ENCODE measurements at regions not wholly inside any gene's neighbourhood (a gene's known extent, or its start where the extent isn't known, plus 50 kb on each side); places are given as distances from the start of the nearest gene placed in this dataset.

DNA sequence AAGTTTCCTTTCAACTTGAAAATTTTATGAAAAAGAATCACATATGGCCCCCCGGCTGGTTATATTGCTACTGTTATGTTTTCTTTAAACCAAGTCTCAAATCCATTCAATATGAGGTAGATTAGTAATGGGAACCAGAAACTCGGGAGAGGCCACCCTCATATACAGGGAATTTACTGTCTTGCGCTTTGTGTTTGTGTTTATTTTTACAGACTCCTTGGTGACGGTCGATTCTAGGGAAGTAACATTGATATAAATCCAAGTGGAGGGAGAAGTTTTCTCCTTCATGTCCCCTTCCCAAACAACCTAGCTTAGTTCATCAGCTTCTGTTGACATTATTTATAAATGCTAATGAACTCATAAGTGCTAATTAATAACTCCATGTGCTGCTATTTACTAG is 163.5 kb upstream of the LMO4 start:
- no peak for DNase-seq (ENCODE audit: low spot score)

DNA sequence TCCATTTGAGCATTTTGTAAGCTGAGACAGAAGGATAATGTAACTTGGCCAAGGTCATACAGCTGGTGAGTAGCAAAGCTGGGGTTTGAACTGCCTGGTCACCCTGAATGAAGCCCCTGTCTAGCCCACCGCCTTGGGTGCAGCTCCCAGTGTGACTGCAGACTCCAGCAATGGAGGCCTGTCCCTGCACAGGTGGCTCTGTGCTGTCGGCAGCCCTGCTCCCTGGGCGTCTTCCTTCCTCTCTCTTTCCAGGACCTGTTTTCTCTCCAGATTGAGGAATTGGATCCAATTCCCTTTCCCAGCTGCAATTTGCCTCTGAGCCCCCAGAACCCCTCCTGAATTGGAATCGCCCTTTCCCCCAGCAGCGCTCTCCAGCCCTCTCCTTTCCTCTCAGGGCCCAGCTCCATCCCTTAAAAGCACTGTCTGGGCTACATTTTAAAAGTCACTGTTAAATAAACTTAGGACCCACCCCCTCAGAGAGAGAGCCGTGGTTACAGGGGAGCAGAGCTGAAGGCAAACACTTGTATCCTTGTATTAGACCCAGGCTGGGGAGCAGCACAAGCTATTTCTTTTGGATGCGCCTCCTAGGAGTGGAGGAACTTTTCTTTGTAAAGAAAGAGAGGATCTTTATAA is 161.4 kb upstream of the LMO4 start:
- DNase-seq (ENCODE audit: low spot score), result no peak

DNA sequence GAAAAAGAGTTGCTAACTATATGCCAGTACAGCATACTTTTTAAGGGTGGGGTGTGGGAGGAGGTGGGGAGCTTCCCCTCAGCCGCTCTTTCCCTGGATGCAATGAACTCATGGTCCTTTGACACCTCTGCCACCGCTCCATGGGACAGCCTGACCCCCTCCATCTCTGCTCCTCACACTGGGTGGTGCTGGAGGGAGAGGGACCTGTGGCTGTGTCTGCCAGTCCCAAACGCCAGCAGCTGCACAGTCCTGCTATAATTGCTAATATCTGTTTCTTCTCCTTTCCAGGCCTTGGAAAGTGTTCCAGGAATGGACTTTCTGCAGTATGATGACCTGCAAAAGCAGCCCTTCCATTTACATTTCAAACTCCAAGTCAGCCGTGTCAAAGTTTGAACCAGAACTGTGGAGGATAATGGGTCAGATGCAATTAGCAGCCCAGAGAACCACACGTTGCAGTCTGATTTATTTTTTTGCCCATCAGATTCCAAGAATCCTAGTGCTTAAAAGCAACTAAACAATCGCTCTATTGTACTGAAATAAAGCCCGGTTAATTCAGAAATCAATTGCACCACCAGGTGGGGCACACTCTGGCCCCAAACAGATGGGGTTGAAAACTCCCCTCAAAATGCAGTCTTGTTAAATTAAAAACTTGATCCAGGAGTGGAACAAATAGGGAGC is 160.7 kb upstream of the LMO4 start:
- no peak for DNase-seq (ENCODE audit: low spot score)

DNA sequence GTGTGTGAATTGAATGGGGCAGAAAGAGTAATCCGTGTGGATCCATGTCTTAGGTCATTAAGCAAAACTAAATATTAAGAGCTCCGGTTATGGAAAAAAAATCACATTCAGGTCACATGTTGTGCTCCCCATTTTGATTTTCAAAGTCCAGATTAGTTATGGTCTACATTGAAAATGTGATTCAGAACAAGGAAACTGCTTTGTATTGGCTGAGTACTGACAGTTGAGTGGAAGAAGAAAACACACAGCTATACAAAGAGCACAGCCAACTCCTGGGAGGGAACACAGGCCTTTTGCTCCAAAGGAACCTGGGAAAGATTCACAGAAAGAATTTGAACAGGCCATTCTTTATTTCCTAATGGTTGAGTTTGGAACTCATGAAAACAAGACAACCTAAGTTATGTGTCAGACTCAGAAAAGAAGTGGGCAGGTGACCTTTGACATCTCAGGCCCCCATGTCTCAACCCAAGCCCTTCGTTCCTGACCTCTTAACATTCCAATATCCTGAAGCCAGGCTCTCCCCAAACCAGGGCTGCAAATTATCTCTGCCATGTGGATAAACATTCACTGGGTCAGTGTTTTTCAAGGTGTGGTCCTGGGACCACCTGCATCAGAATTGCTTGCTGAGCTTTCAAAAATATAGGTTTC is 159.3 kb upstream of the LMO4 start:
- DNase-seq (ENCODE audit: low spot score), result no peak

DNA sequence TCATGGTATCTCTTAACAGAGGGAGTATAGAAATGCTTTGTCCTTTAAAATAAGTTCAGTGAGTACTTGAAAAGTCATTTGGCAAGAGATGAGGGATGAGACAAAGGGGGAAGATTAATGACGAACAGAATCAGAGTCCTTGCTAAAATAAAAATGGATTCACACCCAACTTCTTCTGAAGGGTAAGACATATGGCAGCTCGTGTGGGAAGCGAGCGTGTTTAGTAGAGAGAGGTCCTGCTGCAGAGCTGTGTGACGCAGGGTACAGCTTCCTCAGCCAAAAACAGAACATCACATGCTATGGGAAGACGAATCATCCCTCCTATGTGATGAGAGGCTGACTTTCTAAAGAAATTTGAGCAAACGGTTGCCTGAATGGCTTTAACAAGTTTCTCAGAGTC is 158.5 kb upstream of the LMO4 start:
- DNase-seq (ENCODE audit: low spot score), result no peak

DNA sequence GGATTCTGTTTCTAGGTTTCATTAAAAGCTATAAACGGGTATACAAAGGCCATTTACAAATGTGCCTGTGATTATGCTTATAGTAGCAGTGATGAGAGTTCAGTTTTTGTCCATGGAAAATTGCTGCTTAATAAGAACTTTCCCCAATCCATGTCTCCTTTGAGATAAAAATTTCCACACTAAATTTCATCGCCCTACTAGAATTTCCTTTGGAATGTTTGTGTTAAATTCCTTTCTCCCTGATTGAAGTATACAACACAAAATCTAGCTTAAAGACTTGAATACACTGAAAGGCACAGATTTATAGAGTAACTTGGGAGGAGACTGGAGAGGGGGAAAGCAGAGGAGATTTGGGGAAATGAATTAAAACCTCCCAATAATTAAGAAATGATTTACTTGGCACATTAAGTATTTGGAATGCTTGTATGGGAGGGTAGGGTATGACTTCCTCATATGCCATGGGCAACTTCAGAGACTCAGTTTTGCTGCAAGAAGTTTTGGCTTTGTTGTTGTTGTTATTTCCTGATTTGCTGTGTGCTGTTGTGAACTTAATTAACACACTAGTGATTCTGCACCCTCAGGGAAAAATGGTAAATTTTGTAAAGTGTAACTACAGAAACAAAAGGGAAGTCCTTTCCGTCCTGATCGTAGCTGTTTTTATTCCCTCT is 157.6 kb upstream of the LMO4 start:
- peak; percentile 25 for DNase-seq (ENCODE audit: low spot score)

DNA sequence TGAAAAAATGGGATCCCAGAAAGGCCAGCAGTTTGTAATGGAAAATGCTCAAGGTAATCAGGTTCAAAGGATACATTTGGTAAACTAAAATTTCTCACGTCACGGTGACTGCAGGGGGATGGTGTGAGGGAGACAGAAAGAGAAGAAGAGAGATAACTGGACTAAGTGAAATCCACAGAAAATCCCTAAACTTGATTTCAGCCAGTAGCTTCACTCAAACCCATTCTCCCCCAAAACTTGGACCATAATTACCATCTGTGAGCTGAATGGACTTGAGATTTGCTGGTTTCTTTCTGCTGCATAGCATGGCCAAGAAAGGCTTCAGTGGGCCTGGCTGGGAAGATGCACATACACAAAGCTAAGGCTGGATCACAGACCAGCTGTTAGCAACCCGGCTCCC is 155.4 kb upstream of the LMO4 start:
- no peak for DNase-seq (ENCODE audit: low spot score)

DNA sequence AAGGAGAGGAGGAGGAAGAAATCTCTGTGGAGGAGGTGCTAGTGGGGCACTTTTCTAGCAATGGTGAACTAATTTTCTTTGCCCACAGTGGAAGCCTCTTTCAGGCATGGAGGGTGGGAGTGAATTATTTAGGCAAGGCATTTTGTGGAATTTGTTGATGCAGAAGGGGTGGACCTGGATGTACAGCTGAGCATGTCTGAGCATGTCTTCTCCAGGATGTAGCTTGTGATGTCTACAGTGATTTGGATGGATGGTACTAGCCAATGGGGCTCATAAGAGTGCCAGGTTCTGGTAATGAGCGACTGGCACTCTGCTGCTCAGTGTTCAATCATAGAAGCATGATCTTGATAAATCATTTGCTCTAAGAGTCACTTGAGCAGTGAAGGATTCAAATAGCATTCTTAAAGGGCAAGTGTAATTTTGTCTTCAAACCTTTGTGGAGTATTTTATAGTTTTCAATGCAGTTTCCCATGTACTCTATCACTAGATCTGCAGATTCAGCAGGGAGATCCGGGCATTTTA is 153.9 kb upstream of the LMO4 start:
- no peak for DNase-seq (ENCODE audit: low spot score)

DNA sequence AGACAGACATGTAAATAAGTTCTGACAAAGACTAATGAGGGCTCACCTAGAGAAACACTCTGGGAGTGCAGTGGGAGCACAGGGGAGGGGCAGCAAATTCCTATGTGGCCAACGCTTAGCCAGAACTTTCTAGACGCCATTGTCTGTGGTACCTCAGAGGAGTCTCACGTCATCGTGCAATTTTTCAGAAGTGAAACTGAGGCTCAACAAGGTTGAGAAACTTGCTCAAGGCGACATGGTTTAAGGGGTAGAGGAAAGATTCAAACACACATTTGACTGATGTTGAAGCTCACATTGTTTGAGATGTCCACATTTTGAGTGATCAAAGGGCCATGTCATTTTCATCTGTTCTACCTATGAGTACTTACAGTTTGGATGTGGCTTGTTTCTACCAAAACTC is 152.6 kb upstream of the LMO4 start:
- no peak for DNase-seq (ENCODE audit: low spot score)

DNA sequence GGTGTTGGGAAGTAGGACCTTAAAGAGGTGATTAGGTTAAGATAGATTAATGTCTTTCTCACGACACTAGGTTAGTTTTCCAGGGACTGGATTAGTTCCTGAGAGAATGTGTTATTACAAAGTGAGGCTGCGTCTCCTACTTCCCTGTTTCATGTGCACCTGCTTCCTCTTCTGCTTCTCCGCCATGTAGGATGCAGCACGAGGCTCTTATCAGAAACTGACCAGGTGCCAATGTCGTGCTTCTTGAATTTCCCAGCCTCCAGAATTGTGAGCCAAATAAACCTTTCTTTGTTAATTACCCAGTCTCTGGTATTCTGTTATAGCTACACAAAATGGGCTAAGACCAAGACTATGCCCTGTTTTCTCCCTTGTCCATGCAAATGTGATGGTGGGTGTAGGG is 152.2 kb upstream of the LMO4 start:
- no peak for DNase-seq (ENCODE audit: low spot score)

DNA sequence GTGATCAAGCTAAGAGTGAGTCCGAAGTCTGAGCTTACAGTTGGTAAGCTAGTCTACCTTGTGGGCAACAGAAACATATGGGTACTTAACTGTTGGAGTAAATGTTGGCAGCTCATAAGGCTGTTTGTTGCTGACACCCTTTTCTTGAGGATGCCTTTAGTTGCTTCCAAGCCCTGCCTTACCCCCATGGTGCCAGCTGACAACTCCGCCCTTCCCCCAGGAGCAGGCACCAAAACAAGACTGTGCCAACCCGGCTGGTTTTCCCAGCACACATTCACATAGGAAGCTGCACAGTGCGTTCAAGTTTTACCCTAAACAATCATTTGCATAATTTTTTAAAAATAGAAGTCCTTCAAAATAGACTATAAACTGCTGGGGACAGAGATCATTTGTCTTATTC is 150.2 kb upstream of the LMO4 start:
- no peak for DNase-seq (ENCODE audit: low spot score)

DNA sequence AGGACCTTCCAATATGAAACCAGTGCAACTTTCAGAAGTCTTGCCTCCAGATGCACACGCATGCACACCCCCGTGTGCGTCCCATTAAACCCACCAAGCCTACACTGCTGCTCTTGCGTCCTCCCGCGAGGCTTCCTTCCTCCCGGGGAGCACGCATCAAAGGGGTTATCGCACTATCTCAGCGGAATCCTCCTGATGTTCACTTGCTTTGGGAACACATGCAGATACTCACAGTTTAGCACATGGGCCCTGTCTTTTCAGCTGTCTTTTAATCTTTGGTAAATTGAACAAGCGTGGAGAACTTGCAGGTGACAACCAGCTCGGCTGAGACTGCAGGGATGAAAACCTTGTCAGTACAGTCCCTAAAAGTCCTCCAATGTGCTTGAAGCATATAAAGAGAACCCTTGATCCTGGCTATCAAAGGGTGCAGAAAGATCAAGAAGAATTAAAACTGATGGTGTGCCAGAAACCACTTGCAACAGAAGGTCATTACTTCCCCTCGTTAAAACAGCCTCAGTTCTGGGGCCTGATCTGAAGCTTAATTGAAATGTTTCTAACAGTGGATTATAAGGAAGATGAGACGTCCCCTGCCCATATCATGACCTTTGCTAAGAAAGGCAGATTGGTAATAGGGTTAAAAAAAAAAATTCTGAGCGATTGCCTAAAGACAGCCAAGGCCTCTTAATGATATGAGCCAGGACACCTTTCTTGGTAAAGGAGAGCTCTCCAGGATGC is 149.4 kb upstream of the LMO4 start:
- DNase-seq (ENCODE audit: low spot score), result no peak

DNA sequence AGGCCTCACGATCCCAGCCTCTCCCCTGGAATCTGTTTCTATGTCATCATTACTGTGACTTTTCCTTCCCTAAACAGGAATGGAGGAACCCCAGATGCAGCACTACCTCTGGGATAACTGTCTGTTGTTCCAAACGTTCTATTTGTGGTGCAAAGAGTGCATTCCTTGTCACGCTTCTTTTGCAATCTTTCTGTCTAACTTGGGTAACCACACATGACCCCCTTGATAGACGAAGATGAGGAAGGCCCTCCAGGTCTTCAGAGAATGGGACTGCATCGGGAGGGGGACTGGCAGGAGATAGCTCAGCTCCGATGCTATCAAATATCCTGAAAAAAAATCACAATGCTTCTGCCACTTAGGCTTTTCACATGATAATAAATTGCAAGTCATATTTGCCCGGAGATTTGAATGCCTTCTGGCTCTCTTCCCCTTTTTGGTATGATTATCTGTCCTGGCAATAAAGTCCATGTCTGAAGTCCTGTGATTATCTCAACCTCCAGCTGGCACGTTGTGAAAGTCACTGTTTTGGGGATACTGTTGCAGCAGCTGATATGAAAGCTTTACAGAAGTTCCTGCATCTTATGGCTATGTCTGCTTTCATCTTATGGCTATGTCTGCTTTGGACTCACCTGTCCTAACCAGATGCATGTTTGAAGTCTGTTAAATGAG is 148.7 kb upstream of the LMO4 start:
- DNase-seq (ENCODE audit: low spot score), result no peak

DNA sequence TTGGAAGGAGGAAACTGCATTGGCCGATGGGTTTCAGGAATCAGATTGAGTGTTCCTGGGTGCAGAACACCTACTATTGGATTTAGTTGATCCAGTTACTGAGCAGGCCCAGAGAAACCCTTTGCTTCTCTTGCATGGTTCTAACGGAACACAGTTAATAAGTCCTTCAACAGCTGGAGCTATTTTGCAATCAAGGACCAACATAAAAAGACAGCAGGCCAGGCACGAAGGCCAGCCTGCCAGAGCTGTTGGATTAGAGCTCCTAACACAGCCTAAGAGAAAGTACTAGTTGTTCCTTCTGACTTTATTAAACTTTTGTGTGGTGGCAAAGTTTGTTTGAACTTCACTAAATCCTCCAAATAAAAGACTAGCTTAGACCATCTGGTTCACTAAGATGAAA is 148.0 kb upstream of the LMO4 start:
- peak; percentile 16 for DNase-seq (ENCODE audit: low spot score)

DNA sequence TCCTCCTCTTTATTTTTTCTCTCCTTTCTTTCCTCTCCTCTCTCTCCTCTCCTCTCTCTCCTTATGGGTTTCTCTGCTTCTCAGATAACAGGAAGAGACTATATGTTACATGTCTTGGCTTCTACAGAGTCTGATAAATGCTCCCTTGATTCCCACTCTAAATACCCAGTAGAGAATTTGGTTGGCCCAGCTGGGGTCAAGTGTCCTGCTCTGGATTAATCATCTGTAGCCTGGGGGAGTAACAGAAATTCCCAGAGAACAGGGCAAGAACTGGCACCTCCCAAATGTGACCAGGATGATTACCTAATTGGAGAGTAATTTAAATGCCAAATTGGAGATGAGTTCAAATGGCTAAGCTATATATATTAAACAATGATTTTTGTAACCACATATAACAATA is 146.1 kb upstream of the LMO4 start:
- no peak for DNase-seq (ENCODE audit: low spot score)

DNA sequence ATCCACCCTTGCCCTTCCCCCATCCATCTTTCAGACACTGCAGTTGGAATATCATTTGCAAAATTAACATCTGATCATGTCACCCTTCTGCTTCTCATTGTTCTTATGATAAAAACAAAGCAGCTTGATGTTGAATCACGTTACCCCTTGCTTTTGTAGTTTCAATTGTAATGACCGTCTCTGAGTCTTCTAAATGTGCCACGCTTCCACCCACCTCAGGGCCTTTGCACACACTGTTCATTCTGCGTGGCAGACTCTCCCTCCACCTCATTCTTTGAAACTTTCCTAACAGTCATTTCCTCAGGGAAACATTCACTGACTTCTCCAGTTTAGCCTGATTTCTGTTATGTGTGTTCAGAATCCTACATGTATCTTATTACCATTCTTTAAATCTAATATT is 143.6 kb upstream of the LMO4 start:
- DNase-seq (ENCODE audit: low spot score), result no peak

DNA sequence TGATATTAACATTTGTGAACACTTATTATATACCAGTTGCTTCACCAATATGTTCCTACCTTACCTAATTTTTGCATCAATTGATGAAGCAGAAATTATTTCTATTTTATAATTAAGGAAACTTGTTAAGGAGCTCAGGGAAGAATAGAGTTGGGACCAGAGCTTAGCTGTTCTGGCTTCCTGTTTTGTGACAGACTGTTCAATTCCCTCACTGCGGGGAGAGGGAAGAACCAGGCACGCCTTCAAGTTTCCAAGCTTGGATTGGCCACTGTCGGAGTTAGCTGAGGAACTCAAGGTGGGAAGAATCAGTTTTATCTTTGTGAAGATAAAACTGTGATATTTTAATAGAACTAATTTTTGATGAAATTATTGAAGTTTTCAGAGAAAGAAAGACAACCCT is 142.3 kb upstream of the LMO4 start:
- DNase-seq (ENCODE audit: low spot score), result no peak

DNA sequence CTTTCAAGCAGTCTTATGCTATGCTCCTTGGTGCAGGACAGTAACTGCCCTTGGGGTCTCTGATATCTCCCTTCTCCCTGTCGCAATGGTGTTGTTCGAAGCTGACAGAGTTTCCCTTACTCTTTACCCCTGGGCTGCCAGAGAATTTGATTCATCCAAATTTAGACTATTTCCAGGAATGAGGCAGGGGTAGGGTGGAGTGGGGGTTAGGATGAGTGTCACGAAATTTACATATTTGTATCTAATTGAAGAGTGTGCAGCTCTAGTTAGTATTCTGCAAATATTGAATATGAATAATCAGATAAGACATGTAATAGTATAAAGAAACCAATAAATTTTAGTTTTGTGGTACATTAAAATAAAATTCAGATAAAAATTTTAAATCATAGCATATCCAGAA is 140.0 kb upstream of the LMO4 start:
- DNase-seq (ENCODE audit: low spot score), result no peak

DNA sequence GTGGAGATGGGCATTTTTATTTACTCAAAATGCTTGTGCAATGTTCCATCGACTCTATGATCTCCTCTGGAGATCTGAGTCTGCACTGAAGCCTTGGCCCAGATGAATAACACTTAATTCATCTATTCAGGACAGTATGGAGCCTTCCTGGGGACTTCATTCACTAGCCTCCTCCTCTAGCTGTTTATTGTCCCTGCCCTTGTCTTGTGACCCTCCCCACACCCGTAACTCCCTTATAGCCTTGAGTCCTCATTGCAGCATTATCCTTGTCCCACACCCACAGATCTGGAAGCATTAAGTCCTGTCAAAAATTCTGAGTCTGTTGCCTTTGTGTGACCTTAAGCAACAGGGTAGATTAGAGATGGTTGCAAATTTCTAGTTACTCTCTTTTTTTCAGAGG is 138.3 kb upstream of the LMO4 start:
- no peak for DNase-seq (ENCODE audit: low spot score)

DNA sequence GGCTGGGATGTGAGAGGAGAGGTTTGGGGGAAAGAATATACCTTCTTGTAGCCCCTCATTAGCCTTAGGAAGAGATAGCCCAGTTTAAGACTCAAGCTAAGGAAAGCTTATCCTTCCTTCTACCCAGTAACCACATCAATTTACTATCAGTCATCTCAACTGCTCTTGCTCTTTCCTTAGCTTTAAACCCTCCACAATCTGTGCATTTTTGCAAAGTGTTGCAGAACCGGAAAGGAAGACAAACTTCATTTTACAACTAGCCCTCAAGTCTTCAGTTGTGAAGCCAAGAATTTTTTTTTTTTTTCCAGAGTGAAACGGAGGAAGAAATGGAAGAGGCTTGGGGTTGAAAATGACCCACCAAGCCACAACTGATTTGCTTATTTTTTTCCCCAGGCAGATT is 137.0 kb upstream of the LMO4 start:
- DNase-seq (ENCODE audit: low spot score), result no peak

DNA sequence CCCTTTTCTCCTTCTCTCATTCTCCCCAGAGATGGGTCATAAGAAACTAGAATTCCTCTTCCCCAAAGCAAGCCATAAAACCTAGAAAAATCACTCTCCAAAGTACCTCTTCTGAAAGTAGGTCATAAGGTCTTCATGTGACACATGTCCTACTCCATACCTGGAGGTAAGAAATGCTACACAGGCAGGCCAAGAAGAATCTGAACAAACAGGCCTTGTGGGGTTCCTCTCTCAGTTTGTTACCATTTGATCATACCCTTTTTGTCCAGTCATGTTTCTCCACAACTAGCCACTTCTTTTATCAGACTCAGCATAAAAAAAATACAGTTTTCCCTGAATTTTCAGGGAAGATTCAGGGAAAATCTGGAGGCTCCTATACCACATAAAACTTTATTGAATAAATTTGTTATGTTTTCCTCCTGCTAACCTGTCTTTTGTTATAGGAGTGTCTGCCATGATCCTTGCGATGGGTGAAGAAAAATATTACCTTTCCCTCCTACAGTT is 134.4 kb upstream of the LMO4 start:
- DNase-seq (ENCODE audit: low spot score), result no peak

DNA sequence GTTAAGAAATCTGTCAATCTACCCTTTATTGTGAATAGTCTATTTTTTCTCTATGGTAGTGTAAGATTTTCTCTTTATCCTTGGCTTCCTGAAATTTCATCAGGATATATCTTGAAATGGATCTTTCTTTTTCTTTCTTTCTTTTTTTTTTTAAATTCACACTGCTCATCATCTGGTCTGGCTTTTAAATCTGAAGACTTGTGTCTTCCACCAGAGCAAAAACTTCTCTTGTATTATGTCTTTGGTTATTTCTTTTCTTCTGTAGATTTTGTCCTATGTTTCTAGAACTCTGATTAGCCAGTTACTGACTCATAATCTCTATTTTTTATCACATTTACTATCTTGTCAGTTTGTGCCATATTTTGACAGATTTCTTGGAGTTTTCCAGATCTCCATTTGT is 133.8 kb upstream of the LMO4 start:
- DNase-seq (ENCODE audit: low spot score), result no peak

Data from GM03348 (cell line).